ENCODE measurements at regions not wholly inside any gene's neighbourhood (a gene's known extent, or its start where the extent isn't known, plus 50 kb on each side); places are given as distances from the start of the nearest gene placed in this dataset.

- no peak overlapping the region for H4K8ac ChIP-seq (ENCODE audit: low read depth, low read length)
- no peak overlapping the region for H3K14ac ChIP-seq (ENCODE audit: low read length)
- no peak overlapping the region for H2AK5ac ChIP-seq (ENCODE audit: low read length)
- H2BK120ac ChIP-seq (ENCODE audit: insufficient read depth, low read length, poor library complexity): no peak overlapping the region
- H3K27ac ChIP-seq (ENCODE audit: low read depth, low read length): no peak overlapping the region
- no peak overlapping the region for H2AFZ ChIP-seq (ENCODE audit: insufficient read depth, low read length, poor library complexity)
- no peak for DNase-seq
- no peak overlapping the region for H3K9ac ChIP-seq (ENCODE audit: low read length)
- H3K27me3 ChIP-seq (ENCODE audit: insufficient read depth, low read length): no peaks in the 10 kb centered on the region
- WGBS (ENCODE audit: extremely low coverage, insufficient coverage, insufficient read length): no CpG with 5 or more reads among the region's 4 CpGs
- no peak overlapping the region for H2BK12ac ChIP-seq (ENCODE audit: low read length)
- no peaks in the 10 kb centered on the region for H3K9me3 ChIP-seq (ENCODE audit: insufficient read depth, low read depth, low read length)
- H3K23ac ChIP-seq (ENCODE audit: low read length): no peak overlapping the region
- no peak overlapping the region for H2BK5ac ChIP-seq (ENCODE audit: low read depth, low read length, poor library complexity)
- H3K4me2 ChIP-seq (ENCODE audit: low read length): no peak overlapping the region
- no peaks in the 10 kb centered on the region for H3K79me1 ChIP-seq (ENCODE audit: low read length)
- H3K79me2 ChIP-seq (ENCODE audit: control insufficient read depth, insufficient read depth, low read length, poor library complexity): no peaks in the 10 kb centered on the region
- no peak overlapping the region for H4K91ac ChIP-seq (ENCODE audit: low read depth, low read length)
- no peaks in the 10 kb centered on the region for H3K36me3 ChIP-seq (ENCODE audit: control insufficient read depth in 1 of 2, insufficient read depth in 2 of 2, low read length in 2 of 2)
- no peak overlapping the region for H3K18ac ChIP-seq (ENCODE audit: low read length)
- H4K12ac ChIP-seq (ENCODE audit: low read depth, low read length): no peak overlapping the region
- no peaks in the 10 kb centered on the region for H3K4me1 ChIP-seq (ENCODE audit: control insufficient read depth in 1 of 2, insufficient read depth in 2 of 2, low read length in 2 of 2)
- H3K4ac ChIP-seq (ENCODE audit: low read depth, low read length): no peak overlapping the region
- no peak overlapping the region for H3K4me3 ChIP-seq (ENCODE audit: low read depth, low read length)
These were observed 150.3 kb upstream of the SLITRK3 start for GRCh38 chr3:165346503-165346902.

GRCh38 chr3:165343185-165343584, 147.0 kb upstream of the SLITRK3 start:
- no peaks in the 10 kb centered on the region for H3K79me2 ChIP-seq (ENCODE audit: control insufficient read depth, insufficient read depth, low read length, poor library complexity)
- H3K18ac ChIP-seq (ENCODE audit: low read length): no peak overlapping the region
- no peaks in the 10 kb centered on the region for H3K36me3 ChIP-seq (ENCODE audit: control insufficient read depth in 1 of 2, insufficient read depth in 2 of 2, low read length in 2 of 2)
- no peaks in the 10 kb centered on the region for H3K4me1 ChIP-seq (ENCODE audit: control insufficient read depth in 1 of 2, insufficient read depth in 2 of 2, low read length in 2 of 2)
- no peak overlapping the region for H3K4me3 ChIP-seq (ENCODE audit: low read depth, low read length)
- no CpG with 5 or more reads among the region's 1 CpG for WGBS (ENCODE audit: extremely low coverage, insufficient coverage, insufficient read length)
- no peak overlapping the region for H3K27ac ChIP-seq (ENCODE audit: low read depth, low read length)
- H3K14ac ChIP-seq (ENCODE audit: low read length): no peak overlapping the region
- no peak for DNase-seq
- no peak overlapping the region for H2BK5ac ChIP-seq (ENCODE audit: low read depth, low read length, poor library complexity)
- H4K91ac ChIP-seq (ENCODE audit: low read depth, low read length): no peak overlapping the region
- no peak overlapping the region for H4K12ac ChIP-seq (ENCODE audit: low read depth, low read length)
- no peaks in the 10 kb centered on the region for H3K9me3 ChIP-seq (ENCODE audit: insufficient read depth, low read depth, low read length)
- H2AFZ ChIP-seq (ENCODE audit: insufficient read depth, low read length, poor library complexity): no peak overlapping the region
- no peak overlapping the region for H3K4ac ChIP-seq (ENCODE audit: low read depth, low read length)
- H3K4me2 ChIP-seq (ENCODE audit: low read length): no peak overlapping the region
- H4K8ac ChIP-seq (ENCODE audit: low read depth, low read length): no peak overlapping the region
- no peaks in the 10 kb centered on the region for H3K27me3 ChIP-seq (ENCODE audit: insufficient read depth, low read length)
- no peak overlapping the region for H2AK5ac ChIP-seq (ENCODE audit: low read length)
- no peak overlapping the region for H3K9ac ChIP-seq (ENCODE audit: low read length)
- no peak overlapping the region for H2BK120ac ChIP-seq (ENCODE audit: insufficient read depth, low read length, poor library complexity)
- no peak overlapping the region for H2BK12ac ChIP-seq (ENCODE audit: low read length)
- H3K23ac ChIP-seq (ENCODE audit: low read length): no peak overlapping the region
- H3K79me1 ChIP-seq (ENCODE audit: low read length): no peaks in the 10 kb centered on the region

DNA sequence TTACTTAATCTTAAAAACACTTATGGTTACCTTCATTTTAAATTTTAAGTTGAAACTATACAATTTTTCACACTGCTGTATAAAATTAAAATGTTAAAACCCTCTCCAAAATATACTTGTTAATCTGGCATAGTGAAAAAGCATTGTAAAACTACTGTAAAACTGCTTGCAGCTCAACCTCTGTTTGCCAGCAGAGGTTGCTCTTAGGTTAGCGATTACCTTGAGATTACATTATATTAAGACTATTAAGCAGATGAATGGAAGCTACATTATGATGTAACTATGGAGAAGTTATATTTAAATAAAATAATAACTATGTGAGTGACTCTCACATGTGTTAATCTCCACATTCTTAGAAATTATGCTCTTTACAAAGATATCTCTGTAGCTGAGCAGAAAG, 143.6 kb upstream of the SLITRK3 start:
- Histone ChIP-seq H2AFZ (ENCODE audit: insufficient read depth, low read length, poor library complexity) (no peak overlapping the region), H3K4ac (ENCODE audit: low read depth, low read length) (no peak overlapping the region), H3K9me3 (ENCODE audit: insufficient read depth, low read depth, low read length) (no peaks in the 10 kb centered on the region), H3K4me2 (ENCODE audit: low read length) (no peak overlapping the region), H2AK5ac (ENCODE audit: low read length) (no peak overlapping the region), H3K4me1 (ENCODE audit: control insufficient read depth in 1 of 2, insufficient read depth in 2 of 2, low read length in 2 of 2) (no peaks in the 10 kb centered on the region), H3K27me3 (ENCODE audit: insufficient read depth, low read length) (no peaks in the 10 kb centered on the region), H4K12ac (ENCODE audit: low read depth, low read length) (no peak overlapping the region), H3K23ac (ENCODE audit: low read length) (no peak overlapping the region), H4K8ac (ENCODE audit: low read depth, low read length) (no peak overlapping the region), H3K27ac (ENCODE audit: low read depth, low read length) (no peak overlapping the region), H3K18ac (ENCODE audit: low read length) (no peak overlapping the region), H3K14ac (ENCODE audit: low read length) (no peak overlapping the region), H3K9ac (ENCODE audit: low read length) (no peak overlapping the region), H2BK12ac (ENCODE audit: low read length) (no peak overlapping the region), H3K79me1 (ENCODE audit: low read length) (no peaks in the 10 kb centered on the region), H3K36me3 (ENCODE audit: control insufficient read depth in 1 of 2, insufficient read depth in 2 of 2, low read length in 2 of 2) (no peaks in the 10 kb centered on the region), H2BK120ac (ENCODE audit: insufficient read depth, low read length, poor library complexity) (no peak overlapping the region), H3K4me3 (ENCODE audit: low read depth, low read length) (no peak overlapping the region), H3K79me2 (ENCODE audit: control insufficient read depth, insufficient read depth, low read length, poor library complexity) (no peaks in the 10 kb centered on the region), H2BK5ac (ENCODE audit: low read depth, low read length, poor library complexity) (no peak overlapping the region), H4K91ac (ENCODE audit: low read depth, low read length) (no peak overlapping the region)
- no peak for DNase-seq
- no CpG with 5 or more reads among the region's 1 CpG for WGBS (ENCODE audit: extremely low coverage, insufficient coverage, insufficient read length)

DNA sequence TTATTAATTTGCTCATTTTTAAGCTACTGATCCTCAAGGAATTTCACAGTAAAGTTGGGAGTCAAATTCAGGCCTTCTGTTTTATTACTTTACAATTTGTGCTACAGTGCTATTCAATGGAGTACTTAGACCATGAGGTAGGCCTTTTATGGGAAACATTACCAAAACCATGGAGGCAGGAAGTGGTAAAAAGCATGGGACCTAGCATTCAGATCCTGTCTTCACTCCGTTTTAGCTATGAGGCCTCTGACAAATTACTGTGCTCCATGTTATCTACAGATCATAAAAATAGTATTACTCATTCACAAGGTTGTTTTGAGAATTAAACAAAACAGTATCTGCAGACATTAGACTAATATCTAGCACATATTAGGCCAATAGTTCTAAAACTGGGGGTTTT, 140.6 kb upstream of the SLITRK3 start:
- no peak overlapping the region for H2BK12ac ChIP-seq (ENCODE audit: low read length)
- H3K4me2 ChIP-seq (ENCODE audit: low read length): no peak overlapping the region
- H3K27me3 ChIP-seq (ENCODE audit: insufficient read depth, low read length): no peaks in the 10 kb centered on the region
- no peak overlapping the region for H3K4me3 ChIP-seq (ENCODE audit: low read depth, low read length)
- no peak overlapping the region for H3K9ac ChIP-seq (ENCODE audit: low read length)
- H2BK120ac ChIP-seq (ENCODE audit: insufficient read depth, low read length, poor library complexity): no peak overlapping the region
- H3K27ac ChIP-seq (ENCODE audit: low read depth, low read length): no peak overlapping the region
- H3K14ac ChIP-seq (ENCODE audit: low read length): no peak overlapping the region
- no peak overlapping the region for H2AK5ac ChIP-seq (ENCODE audit: low read length)
- H3K79me1 ChIP-seq (ENCODE audit: low read length): no peaks in the 10 kb centered on the region
- H4K8ac ChIP-seq (ENCODE audit: low read depth, low read length): no peak overlapping the region
- H2AFZ ChIP-seq (ENCODE audit: insufficient read depth, low read length, poor library complexity): no peak overlapping the region
- no peak overlapping the region for H4K91ac ChIP-seq (ENCODE audit: low read depth, low read length)
- H2BK5ac ChIP-seq (ENCODE audit: low read depth, low read length, poor library complexity): no peak overlapping the region
- no peaks in the 10 kb centered on the region for H3K9me3 ChIP-seq (ENCODE audit: insufficient read depth, low read depth, low read length)
- H3K36me3 ChIP-seq (ENCODE audit: control insufficient read depth in 1 of 2, insufficient read depth in 2 of 2, low read length in 2 of 2): no peaks in the 10 kb centered on the region
- H3K18ac ChIP-seq (ENCODE audit: low read length): no peak overlapping the region
- H3K4ac ChIP-seq (ENCODE audit: low read depth, low read length): no peak overlapping the region
- WGBS (ENCODE audit: extremely low coverage, insufficient coverage, insufficient read length): no CpG with 5 or more reads among the region's 1 CpG
- H3K4me1 ChIP-seq (ENCODE audit: control insufficient read depth in 1 of 2, insufficient read depth in 2 of 2, low read length in 2 of 2): no peaks in the 10 kb centered on the region
- H3K79me2 ChIP-seq (ENCODE audit: control insufficient read depth, insufficient read depth, low read length, poor library complexity): no peaks in the 10 kb centered on the region
- no peak overlapping the region for H3K23ac ChIP-seq (ENCODE audit: low read length)
- H4K12ac ChIP-seq (ENCODE audit: low read depth, low read length): no peak overlapping the region
- DNase-seq: no peak
